HL-60 (cell line): ENCODE measurements at regions not wholly inside any gene's neighbourhood (a gene's known extent, or its start where the extent isn't known, plus 50 kb on each side); places are given as distances from the start of the nearest gene placed in this dataset.

Experiments
- DNase-seq, 2 experiments: peaks; one replicate each; pipeline ENCODE4 v3.0.0-alpha.2; 2010 to 2020; ENCODE audit warnings: low read depth in 1 of 2, low spot score in 1 of 2
- H3K27ac ChIP-seq: fragments of 250-450 bp; sonication (Bioruptor Pico); replicated peaks from 2 replicates; pipeline ENCODE4 v1.5.1; 2020; ENCODE audit warnings: mild to moderate bottlenecking, moderate library complexity
- H3K27me3 ChIP-seq: fragments of 250-450 bp; sonication (Bioruptor Pico); 2 replicates; pipeline ENCODE4 v1.5.1; 2021; ENCODE audit warnings: mild to moderate bottlenecking, moderate library complexity; ENCODE audit not compliant: insufficient read depth, poor library complexity, severe bottlenecking
- H3K4me3 ChIP-seq: replicated peaks from 2 replicates; pipeline ENCODE4 v1.5.1; 2011; ENCODE audit warnings: mild to moderate bottlenecking, control low read depth, low read length; ENCODE audit not compliant: insufficient read depth
- GABPA ChIP-seq: IDR thresholded peaks from 2 replicates; pipeline ENCODE4 v1.6.1; 2012; ENCODE audit warnings: low read depth
- POLR2AphosphoS5 ChIP-seq: IDR thresholded peaks from 2 replicates; pipeline ENCODE4 v1.6.1; 2012; ENCODE audit warnings: low read depth
- SPI1 ChIP-seq: IDR thresholded peaks from 2 replicates; pipeline ENCODE4 v1.6.1; 2012; ENCODE audit warnings: low read depth, mild to moderate bottlenecking, borderline replicate concordance
- TF ChIP-seq, protein P1 (sequence below): IDR thresholded peaks from 2 replicates; pipeline ENCODE4 v1.6.1; 2012; ENCODE audit warnings: low read depth; ENCODE audit not compliant: insufficient replicate concordance
- TF ChIP-seq, protein P2 (sequence below): IDR thresholded peaks from one replicate; pipeline ENCODE4 v1.5.1; 2011; ENCODE audit warnings: low read length, control low read depth, inconsistent platforms; ENCODE audit not compliant: insufficient read depth

DNA sequence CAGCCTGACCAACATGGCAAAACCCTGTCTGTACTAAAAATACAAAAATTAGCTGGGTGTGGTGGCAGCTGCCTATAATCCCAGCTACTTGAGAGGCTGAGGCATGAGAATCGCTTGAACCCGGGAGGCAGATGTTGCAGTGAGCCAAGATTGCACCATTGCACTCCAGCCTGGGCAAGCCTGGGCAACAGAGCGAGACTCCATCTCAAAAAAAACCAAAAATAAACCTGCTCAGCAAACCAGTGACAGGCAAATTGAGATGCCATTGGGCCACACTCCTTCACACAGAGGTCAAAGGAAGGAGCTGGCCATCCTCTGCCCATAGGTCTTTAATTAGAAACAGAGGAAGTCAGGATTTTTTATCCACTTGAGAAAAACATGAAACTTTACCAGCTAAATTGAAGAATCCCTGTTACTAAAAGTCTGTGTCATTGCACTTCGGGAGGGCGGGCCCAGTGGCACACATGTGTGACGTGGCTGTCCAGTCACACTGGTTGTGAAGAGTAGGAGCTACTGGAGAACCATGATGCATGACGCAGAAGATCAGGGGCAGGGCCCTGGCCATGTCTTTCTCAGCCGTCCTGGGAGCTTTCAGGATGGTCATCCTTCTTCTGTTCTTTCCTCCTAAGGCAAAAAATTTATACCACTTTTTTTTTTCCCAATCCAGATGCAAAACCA is 118.3 kb upstream of the ZNF438 start:
- Histone ChIP-seq H3K4me3 (no peak overlapping the region), H3K27ac (no peak overlapping the region), H3K27me3 (no peaks in the 10 kb centered on the region)
- TF ChIP-seq POLR2AphosphoS5 (no peak), GABPA (no peak), SPI1 (no peak)
- TF ChIP-seq, protein P1, sequence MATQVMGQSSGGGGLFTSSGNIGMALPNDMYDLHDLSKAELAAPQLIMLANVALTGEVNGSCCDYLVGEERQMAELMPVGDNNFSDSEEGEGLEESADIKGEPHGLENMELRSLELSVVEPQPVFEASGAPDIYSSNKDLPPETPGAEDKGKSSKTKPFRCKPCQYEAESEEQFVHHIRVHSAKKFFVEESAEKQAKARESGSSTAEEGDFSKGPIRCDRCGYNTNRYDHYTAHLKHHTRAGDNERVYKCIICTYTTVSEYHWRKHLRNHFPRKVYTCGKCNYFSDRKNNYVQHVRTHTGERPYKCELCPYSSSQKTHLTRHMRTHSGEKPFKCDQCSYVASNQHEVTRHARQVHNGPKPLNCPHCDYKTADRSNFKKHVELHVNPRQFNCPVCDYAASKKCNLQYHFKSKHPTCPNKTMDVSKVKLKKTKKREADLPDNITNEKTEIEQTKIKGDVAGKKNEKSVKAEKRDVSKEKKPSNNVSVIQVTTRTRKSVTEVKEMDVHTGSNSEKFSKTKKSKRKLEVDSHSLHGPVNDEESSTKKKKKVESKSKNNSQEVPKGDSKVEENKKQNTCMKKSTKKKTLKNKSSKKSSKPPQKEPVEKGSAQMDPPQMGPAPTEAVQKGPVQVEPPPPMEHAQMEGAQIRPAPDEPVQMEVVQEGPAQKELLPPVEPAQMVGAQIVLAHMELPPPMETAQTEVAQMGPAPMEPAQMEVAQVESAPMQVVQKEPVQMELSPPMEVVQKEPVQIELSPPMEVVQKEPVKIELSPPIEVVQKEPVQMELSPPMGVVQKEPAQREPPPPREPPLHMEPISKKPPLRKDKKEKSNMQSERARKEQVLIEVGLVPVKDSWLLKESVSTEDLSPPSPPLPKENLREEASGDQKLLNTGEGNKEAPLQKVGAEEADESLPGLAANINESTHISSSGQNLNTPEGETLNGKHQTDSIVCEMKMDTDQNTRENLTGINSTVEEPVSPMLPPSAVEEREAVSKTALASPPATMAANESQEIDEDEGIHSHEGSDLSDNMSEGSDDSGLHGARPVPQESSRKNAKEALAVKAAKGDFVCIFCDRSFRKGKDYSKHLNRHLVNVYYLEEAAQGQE = no peak
- TF ChIP-seq, protein P2, sequence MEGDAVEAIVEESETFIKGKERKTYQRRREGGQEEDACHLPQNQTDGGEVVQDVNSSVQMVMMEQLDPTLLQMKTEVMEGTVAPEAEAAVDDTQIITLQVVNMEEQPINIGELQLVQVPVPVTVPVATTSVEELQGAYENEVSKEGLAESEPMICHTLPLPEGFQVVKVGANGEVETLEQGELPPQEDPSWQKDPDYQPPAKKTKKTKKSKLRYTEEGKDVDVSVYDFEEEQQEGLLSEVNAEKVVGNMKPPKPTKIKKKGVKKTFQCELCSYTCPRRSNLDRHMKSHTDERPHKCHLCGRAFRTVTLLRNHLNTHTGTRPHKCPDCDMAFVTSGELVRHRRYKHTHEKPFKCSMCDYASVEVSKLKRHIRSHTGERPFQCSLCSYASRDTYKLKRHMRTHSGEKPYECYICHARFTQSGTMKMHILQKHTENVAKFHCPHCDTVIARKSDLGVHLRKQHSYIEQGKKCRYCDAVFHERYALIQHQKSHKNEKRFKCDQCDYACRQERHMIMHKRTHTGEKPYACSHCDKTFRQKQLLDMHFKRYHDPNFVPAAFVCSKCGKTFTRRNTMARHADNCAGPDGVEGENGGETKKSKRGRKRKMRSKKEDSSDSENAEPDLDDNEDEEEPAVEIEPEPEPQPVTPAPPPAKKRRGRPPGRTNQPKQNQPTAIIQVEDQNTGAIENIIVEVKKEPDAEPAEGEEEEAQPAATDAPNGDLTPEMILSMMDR = no peak
- DNase-seq = no peak

DNA sequence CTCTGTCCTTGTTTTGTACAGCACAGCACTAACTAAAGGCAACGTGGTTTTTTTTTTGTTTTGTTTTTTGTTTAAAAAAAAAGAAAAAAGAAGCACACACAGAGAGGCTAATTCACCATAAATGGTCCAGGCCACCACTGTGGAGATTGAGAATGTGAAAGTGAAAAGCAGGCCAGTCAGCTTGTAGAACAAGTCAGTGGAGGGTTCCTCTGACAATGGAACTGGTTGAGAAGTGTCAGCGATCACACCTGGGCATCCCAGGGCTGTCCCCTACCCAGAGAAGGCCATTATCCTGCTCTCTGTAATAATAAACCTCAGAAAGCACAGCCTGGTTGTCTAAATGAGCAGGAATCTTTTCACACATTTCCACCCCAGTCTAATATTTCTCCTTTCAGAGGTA is 119.6 kb upstream of the ZNF438 start:
- no peaks in the 10 kb centered on the region for H3K27me3 ChIP-seq
- no peak overlapping the region for H3K4me3 ChIP-seq
- TF ChIP-seq, protein P2 = no peak
- TF ChIP-seq, protein P1 = no peak
- TF ChIP-seq GABPA = no peak
- no peak for TF ChIP-seq POLR2AphosphoS5
- no peak for TF ChIP-seq SPI1
- DNase-seq = no peak
- no peak overlapping the region for H3K27ac ChIP-seq

DNA sequence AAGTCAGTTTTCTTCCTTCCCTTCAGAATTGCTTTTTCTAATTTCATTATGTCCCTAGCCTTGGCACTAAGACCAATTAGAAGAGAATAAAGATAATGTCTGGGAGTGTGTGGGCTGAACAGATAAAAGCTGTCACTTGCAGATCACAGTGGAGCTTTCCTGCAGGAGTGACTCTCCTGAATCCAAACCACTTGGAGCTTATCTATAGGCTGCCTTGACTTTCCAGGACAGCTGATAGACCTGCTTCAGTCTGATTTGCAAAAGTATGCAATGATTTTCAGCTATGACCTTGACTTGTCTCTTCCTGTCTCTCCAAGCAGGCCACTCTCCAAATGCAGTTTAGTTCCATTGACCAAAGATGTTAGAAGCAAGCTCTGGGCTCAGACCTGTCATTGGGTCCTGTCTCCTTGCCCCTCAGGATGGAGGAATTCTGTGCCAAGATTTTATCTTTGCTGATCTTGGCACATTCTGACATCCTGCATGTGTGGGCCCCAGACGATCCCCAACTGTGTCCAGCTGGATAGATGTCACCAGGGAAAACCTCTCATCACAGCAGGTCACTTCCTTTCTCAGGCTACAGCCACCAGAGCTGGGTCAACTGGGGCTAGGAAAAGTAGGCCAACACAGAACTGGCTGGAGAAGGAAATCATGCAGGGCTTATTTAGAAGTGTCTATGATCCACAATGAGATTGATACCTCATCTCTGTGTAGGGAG is 120.9 kb upstream of the ZNF438 start:
- TF ChIP-seq SPI1 = no peak
- TF ChIP-seq, protein P1 = no peak
- TF ChIP-seq POLR2AphosphoS5 = no peak
- no peak for TF ChIP-seq GABPA
- TF ChIP-seq, protein P2 = no peak
- DNase-seq = no peak

More for the DNA sequence above, 120.9 kb upstream of the ZNF438 start:
- Histone ChIP-seq H3K27me3 (no peaks in the 10 kb centered on the region), H3K4me3 (no peak overlapping the region), H3K27ac (no peak overlapping the region)
